Activated naive CD4-positive, alpha-beta T cell treated with anti-CD3 and anti-CD28 coated beads, Interleukin-2, amount 10 ng/mL, durations not matched to agents 7 days and 5 days (primary cell): ENCODE measurements at regions not wholly inside any gene's neighbourhood (a gene's known extent, or its start where the extent isn't known, plus 50 kb on each side); places are given as distances from the start of the nearest gene placed in this dataset.

Experiments
- CTCF ChIA-PET: fragments of 350-600 bp; sonication (Branson Sonifier 250); formaldehyde crosslinking; loops from one replicate; lab custom pipeline; 2021; ENCODE audit warnings: antibody characterized with exemption; lab: Charles Lee
- DNase-seq: peaks from one replicate; pipeline ENCODE4 v3.0.0-alpha.2; 2020
- H3K27ac Mint-ChIP-seq: one replicate; pipeline ENCODE4 v1.8.0; 2021; ENCODE audit warnings: mild to moderate bottlenecking, moderate library complexity, mixed read lengths
- H3K27me3 Mint-ChIP-seq: one replicate; pipeline ENCODE4 v1.8.0; 2021; ENCODE audit warnings: mild to moderate bottlenecking, mixed read lengths
- H3K36me3 Mint-ChIP-seq: one replicate; pipeline ENCODE4 v1.8.0; 2021; ENCODE audit warnings: mixed read lengths
- H3K4me1 Mint-ChIP-seq: one replicate; pipeline ENCODE4 v1.8.0; 2021; ENCODE audit warnings: mixed read lengths
- H3K4me3 Mint-ChIP-seq: one replicate; pipeline ENCODE4 v1.8.0; 2021; ENCODE audit warnings: mild to moderate bottlenecking, moderate library complexity, mixed read lengths
- H3K9me3 Mint-ChIP-seq: one replicate; pipeline ENCODE4 v1.8.0; 2021; ENCODE audit warnings: mixed read lengths

DNA sequence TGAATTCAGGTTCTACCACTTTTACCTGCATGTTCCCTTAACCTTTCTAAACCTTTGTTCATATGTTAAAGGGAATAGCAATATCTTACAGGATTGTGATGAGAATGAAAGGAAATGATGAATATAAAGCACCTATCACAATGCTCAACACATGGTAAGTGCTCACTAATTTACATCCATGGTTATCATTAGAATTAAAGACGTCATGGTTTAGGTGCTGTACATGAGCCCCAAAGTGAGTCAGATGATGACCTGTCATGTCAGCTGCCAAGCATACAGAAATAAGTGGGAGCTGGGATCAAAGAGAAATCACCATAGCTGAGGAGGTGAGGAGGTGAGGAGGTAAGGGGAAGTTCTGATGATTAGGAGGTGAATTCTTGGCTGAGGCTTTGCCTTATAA is 135.9 kb upstream of the ATP2B1 start:
- CTCF ChIA-PET: no interaction called here
- no peak overlapping the region for H3K4me3 Mint-ChIP-seq
- H3K27me3 Mint-ChIP-seq: peaks cover 3% of the 10 kb centered on the region

GRCh38 chr12:89840162-89840922 is 131.7 kb upstream of the ATP2B1 start:
- DNase-seq: no peak
- no peak overlapping the region for H3K27ac Mint-ChIP-seq
- H3K4me1 Mint-ChIP-seq: no peaks in the 10 kb centered on the region
- H3K9me3 Mint-ChIP-seq: no peaks in the 10 kb centered on the region
- CTCF ChIA-PET: no interaction called here
- H3K4me3 Mint-ChIP-seq: no peak overlapping the region
- peaks cover 3% of the 10 kb centered on the region for H3K27me3 Mint-ChIP-seq
- no peaks in the 10 kb centered on the region for H3K36me3 Mint-ChIP-seq

More for the DNA sequence above, 135.9 kb upstream of the ATP2B1 start:
- DNase-seq: no peak
- Mint-ChIP-seq H3K27ac (no peak overlapping the region), H3K4me1 (no peaks in the 10 kb centered on the region), H3K36me3 (no peaks in the 10 kb centered on the region), H3K9me3 (no peaks in the 10 kb centered on the region)

- H3K9me3 Mint-ChIP-seq: no peaks in the 10 kb centered on the region
- no peak overlapping the region for H3K4me3 Mint-ChIP-seq
- CTCF ChIA-PET: no interaction called here
- no peak overlapping the region for H3K27ac Mint-ChIP-seq
- H3K36me3 Mint-ChIP-seq: no peaks in the 10 kb centered on the region
- peaks cover 3% of the 10 kb centered on the region for H3K27me3 Mint-ChIP-seq
- H3K4me1 Mint-ChIP-seq: no peaks in the 10 kb centered on the region
- DNase-seq: no peak
Observed at GRCh38 chr12:89839444-89839843, 130.8 kb upstream of the ATP2B1 start.

GRCh38 chr12:89838833-89839232 is 130.2 kb upstream of the ATP2B1 start:
- CTCF ChIA-PET: no interaction called here
- Mint-ChIP-seq H3K36me3 (no peaks in the 10 kb centered on the region), H3K27ac (no peak overlapping the region), H3K27me3 (peaks cover 3% of the 10 kb centered on the region), H3K4me1 (no peaks in the 10 kb centered on the region), H3K4me3 (no peak overlapping the region), H3K9me3 (no peaks in the 10 kb centered on the region)
- no peak for DNase-seq

GRCh38 chr12:89836026-89836425 is 127.4 kb upstream of the ATP2B1 start:
- Mint-ChIP-seq H3K4me1 (no peaks in the 10 kb centered on the region), H3K9me3 (no peaks in the 10 kb centered on the region), H3K27ac (no peak overlapping the region), H3K27me3 (no peaks in the 10 kb centered on the region), H3K4me3 (no peak overlapping the region), H3K36me3 (no peaks in the 10 kb centered on the region)
- no peak for DNase-seq
- CTCF ChIA-PET: no interaction called here

GRCh38 chr12:89834676-89835075 is 126.0 kb upstream of the ATP2B1 start:
- H3K27me3 Mint-ChIP-seq: no peaks in the 10 kb centered on the region
- DNase-seq: no peak
- CTCF ChIA-PET: no interaction called here
- H3K9me3 Mint-ChIP-seq: no peaks in the 10 kb centered on the region
- no peak overlapping the region for H3K4me3 Mint-ChIP-seq
- no peaks in the 10 kb centered on the region for H3K4me1 Mint-ChIP-seq
- no peak overlapping the region for H3K27ac Mint-ChIP-seq
- H3K36me3 Mint-ChIP-seq: no peaks in the 10 kb centered on the region

DNA sequence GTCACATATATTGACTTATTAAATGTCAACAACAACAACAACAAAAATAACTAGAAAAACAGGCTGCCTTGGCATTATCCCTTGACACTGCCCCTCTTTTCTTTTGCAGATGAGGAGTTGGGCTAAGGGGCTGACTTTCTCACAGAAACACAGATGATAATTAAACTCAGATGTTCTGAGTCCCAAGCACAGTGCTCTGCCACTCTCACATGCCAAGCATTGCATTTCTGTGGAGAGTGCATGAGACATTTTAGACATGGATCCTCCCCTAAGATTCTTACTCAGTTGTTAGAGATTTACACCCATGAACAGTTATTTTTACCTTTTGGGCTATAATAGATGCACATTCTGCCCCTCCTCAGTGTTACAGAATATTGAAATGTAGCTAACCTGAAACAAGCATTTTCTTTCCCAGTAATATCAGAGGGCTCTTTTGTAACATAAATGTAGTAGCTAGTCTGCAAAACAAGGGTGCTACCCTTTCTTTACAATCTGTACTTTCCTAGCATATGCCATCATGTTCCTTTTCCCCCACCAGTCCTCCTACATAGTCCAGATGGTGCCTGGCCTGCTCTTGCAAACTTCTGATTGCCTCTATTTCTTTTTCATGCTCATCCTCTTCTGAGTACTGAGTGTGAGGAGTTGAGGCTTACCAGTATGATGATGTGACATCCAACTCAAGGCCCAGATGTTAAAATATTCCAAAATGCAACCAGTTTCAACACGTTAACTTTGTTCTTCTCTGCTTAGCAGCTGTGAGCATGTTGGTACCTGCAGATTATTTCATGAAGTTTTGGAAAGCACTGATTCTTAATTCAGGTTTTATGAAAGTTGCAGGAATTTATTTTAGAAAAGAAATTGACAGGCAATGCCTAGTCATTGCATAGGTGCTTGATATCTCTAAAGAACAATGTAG is 125.0 kb upstream of the ATP2B1 start:
- CTCF ChIA-PET: no interaction called here
- Mint-ChIP-seq H3K27me3 (no peaks in the 10 kb centered on the region), H3K4me1 (no peaks in the 10 kb centered on the region), H3K9me3 (no peaks in the 10 kb centered on the region), H3K27ac (no peak overlapping the region), H3K36me3 (no peaks in the 10 kb centered on the region), H3K4me3 (no peak overlapping the region)
- DNase-seq: no peak

DNA sequence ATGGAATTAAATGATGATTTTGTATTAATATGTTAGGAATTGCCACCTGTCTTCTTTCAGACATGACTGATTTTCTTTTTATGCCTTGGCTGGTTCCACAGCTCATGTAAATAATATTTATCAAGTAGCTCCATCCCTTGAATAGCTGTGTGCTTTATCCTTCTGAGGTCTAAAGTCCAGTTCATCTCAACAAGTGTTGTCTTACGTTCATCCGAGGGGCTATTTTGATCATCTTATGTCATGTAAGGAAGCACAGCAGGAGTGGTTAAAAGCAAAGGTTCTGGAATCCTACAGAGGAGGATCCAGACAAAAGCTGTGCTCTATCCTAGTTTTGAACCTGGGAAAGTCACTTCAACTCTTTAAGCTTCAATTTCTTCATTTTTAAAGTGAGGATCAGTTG is 123.7 kb upstream of the ATP2B1 start:
- H3K9me3 Mint-ChIP-seq: no peaks in the 10 kb centered on the region
- CTCF ChIA-PET: no interaction called here
- no peaks in the 10 kb centered on the region for H3K27me3 Mint-ChIP-seq
- no peaks in the 10 kb centered on the region for H3K4me1 Mint-ChIP-seq
- DNase-seq: no peak
- H3K36me3 Mint-ChIP-seq: no peaks in the 10 kb centered on the region
- H3K4me3 Mint-ChIP-seq: no peak overlapping the region
- no peak overlapping the region for H3K27ac Mint-ChIP-seq

- H3K36me3 Mint-ChIP-seq: no peaks in the 10 kb centered on the region
- no peak overlapping the region for H3K27ac Mint-ChIP-seq
- H3K4me1 Mint-ChIP-seq: no peaks in the 10 kb centered on the region
- no peaks in the 10 kb centered on the region for H3K9me3 Mint-ChIP-seq
- CTCF ChIA-PET: no interaction called here
- no peak for DNase-seq
- H3K27me3 Mint-ChIP-seq: no peaks in the 10 kb centered on the region
- H3K4me3 Mint-ChIP-seq: no peak overlapping the region
Observed at GRCh38 chr12:89831310-89832095, 122.9 kb upstream of the ATP2B1 start.

GRCh38 chr12:89829434-89829975 is 120.9 kb upstream of the ATP2B1 start:
- Mint-ChIP-seq H3K36me3 (no peaks in the 10 kb centered on the region), H3K4me3 (no peak overlapping the region), H3K27ac (no peak overlapping the region), H3K27me3 (no peaks in the 10 kb centered on the region), H3K4me1 (no peaks in the 10 kb centered on the region), H3K9me3 (no peaks in the 10 kb centered on the region)
- no peak for DNase-seq
- CTCF ChIA-PET: no interaction called here

DNA sequence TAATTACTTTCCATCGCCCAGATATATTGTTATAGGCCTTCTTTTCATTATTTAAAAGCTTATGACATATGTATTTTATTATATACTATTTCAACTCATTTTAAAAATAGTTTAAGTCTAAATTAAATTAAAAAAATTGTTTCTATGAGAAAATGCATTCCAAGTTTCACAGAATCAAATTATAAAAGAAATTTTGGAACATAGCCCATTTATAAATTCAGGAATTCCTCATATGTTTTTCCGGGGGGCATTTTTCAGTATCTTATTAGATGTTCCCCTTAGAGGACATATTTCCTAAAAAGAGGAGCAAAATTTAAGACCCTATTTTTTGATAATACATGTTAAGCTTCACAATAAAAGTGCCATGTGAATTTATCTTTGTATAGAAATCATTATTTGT is 119.9 kb upstream of the ATP2B1 start:
- no peaks in the 10 kb centered on the region for H3K4me1 Mint-ChIP-seq
- H3K27ac Mint-ChIP-seq: no peak overlapping the region
- H3K36me3 Mint-ChIP-seq: no peaks in the 10 kb centered on the region
- H3K9me3 Mint-ChIP-seq: no peaks in the 10 kb centered on the region
- CTCF ChIA-PET: no interaction called here
- H3K4me3 Mint-ChIP-seq: no peak overlapping the region
- H3K27me3 Mint-ChIP-seq: no peaks in the 10 kb centered on the region
- DNase-seq: no peak

DNA sequence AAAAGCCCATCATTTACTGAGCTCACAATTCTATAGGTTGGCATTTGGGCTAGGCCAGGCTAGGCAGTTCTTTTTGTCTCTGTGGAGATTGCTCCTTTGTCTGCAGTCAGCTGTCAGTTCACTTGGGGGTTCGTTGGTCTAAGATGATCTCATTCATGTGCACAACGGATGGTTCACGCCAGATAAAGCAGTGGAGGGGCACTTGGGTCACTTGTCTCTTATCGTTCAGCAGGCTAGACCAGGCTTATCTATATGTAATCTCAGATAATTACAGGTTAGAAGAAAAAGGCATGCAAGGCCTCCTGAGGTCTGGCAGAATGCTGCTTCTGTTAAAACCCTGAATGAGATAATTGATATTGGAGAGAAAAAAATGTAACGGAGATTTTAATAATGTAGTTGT is 119.0 kb upstream of the ATP2B1 start:
- Mint-ChIP-seq H3K4me3 (no peak overlapping the region), H3K4me1 (no peaks in the 10 kb centered on the region), H3K27ac (no peak overlapping the region), H3K27me3 (no peaks in the 10 kb centered on the region), H3K36me3 (no peaks in the 10 kb centered on the region), H3K9me3 (no peaks in the 10 kb centered on the region)
- no peak for DNase-seq
- CTCF ChIA-PET: no interaction called here

- Mint-ChIP-seq H3K27ac (no peak overlapping the region), H3K4me3 (no peak overlapping the region), H3K36me3 (no peaks in the 10 kb centered on the region), H3K4me1 (no peaks in the 10 kb centered on the region), H3K9me3 (no peaks in the 10 kb centered on the region), H3K27me3 (no peaks in the 10 kb centered on the region)
- DNase-seq: no peak
- CTCF ChIA-PET: no interaction called here
Observed at GRCh38 chr12:89826468-89826867, 117.8 kb upstream of the ATP2B1 start.
